OCI-LY7 (cell line): ENCODE measurements at regions not wholly inside any gene's neighbourhood (a gene's known extent, or its start where the extent isn't known, plus 50 kb on each side); places are given as distances from the start of the nearest gene placed in this dataset.

Experiments
- BruUV-seq: library from RNA; stranded (reverse); fragments of 400-500 nt; replicated peaks from 2 replicates; lab custom pipeline; 2021; lab: Mats Ljungman, UMichigan
- CTCF ChIA-PET: fragments of 300-600 bp; sonication (Branson Sonifier 250); formaldehyde crosslinking; loops from one replicate; lab custom pipeline; 2022; ENCODE audit warnings: antibody characterized with exemption; ENCODE audit not compliant: unreplicated experiment; lab: Charles Lee
- POLR2A ChIA-PET: fragments of 300-600 bp; sonication (Branson Sonifier 250); formaldehyde crosslinking; loops from one replicate; lab custom pipeline; 2022; ENCODE audit warnings: antibody characterized with exemption; lab: Charles Lee
- DNase-seq: peaks from one replicate; pipeline ENCODE4 v3.0.0-alpha.2; 2015; ENCODE audit warnings: low spot score
- H2AFZ ChIP-seq: fragments of 200-600 bp; sonication (generic), shearing (Covaris generic); 2 replicates; pipeline ENCODE4 v1.6.1; 2014; ENCODE audit warnings: mild to moderate bottlenecking, antibody characterized with exemption, low read length, moderate library complexity
- H3K27ac ChIP-seq: fragments of 200-600 bp; sonication (generic); 2 replicates; pipeline ENCODE4 v1.5.1; 2014; ENCODE audit warnings: mixed run types, low read depth, mild to moderate bottlenecking, moderate library complexity, low read length, inconsistent platforms; ENCODE audit not compliant: poor library complexity, severe bottlenecking
- H3K36me3 ChIP-seq: fragments of 200-600 bp; sonication (generic); 2 replicates; pipeline ENCODE4 v1.6.1; 2014; ENCODE audit warnings: mild to moderate bottlenecking, antibody characterized with exemption, low read length, moderate library complexity, mixed read lengths; ENCODE audit not compliant: insufficient read depth
- H3K4me1 ChIP-seq: fragments of 200-600 bp; sonication (generic); 2 replicates; pipeline ENCODE4 v1.5.1; 2014; ENCODE audit warnings: mild to moderate bottlenecking, low read length; ENCODE audit not compliant: insufficient read depth, poor library complexity, severe bottlenecking
- H3K4me2 ChIP-seq: fragments of 200-600 bp; sonication (generic); 2 replicates; pipeline ENCODE4 v1.6.1; 2014; ENCODE audit warnings: mild to moderate bottlenecking, low read length
- H3K4me3 ChIP-seq: fragments of 200-600 bp; sonication (generic); 2 replicates; pipeline ENCODE4 v1.5.1; 2014; ENCODE audit warnings: mild to moderate bottlenecking, low read depth, low read length; ENCODE audit not compliant: poor library complexity, severe bottlenecking
- H3K79me2 ChIP-seq: fragments of 200-600 bp; sonication (generic); 2 replicates; pipeline ENCODE4 v1.6.1; 2016; ENCODE audit warnings: low read depth, mild to moderate bottlenecking, low read length, moderate library complexity, mixed read lengths; ENCODE audit not compliant: insufficient read depth
- H3K9me2 ChIP-seq: fragments of 200-600 bp; sonication (generic); 2 replicates; pipeline ENCODE4 v1.6.1; 2016; ENCODE audit warnings: mild to moderate bottlenecking, low read length, mixed read lengths; ENCODE audit not compliant: insufficient read depth
- H3K9me3 ChIP-seq: fragments of 200-600 bp; sonication (generic); 2 replicates; pipeline ENCODE4 v1.6.1; 2014; ENCODE audit warnings: mild to moderate bottlenecking, mixed run types, low read length, mixed read lengths
- H4K20me1 ChIP-seq: fragments of 200-600 bp; sonication (generic); 2 replicates; pipeline ENCODE4 v1.6.1; 2014; ENCODE audit warnings: mild to moderate bottlenecking, antibody characterized with exemption, low read length, moderate library complexity, mixed read lengths; ENCODE audit not compliant: insufficient read depth
- EZH2phosphoT487 ChIP-seq: fragments of 200-600 bp; sonication (generic); IDR thresholded peaks from 2 replicates; pipeline ENCODE4 v1.6.1; 2018; ENCODE audit warnings: low read depth, borderline replicate concordance, mild to moderate bottlenecking, mixed run types, antibody characterized with exemption, low read length, moderate library complexity, mixed read lengths
- intact Hi-C: fragments of 100-400 bp; cut with micrococcal nuclease; formaldehyde crosslinking; loops from one replicate; pipeline ENCODE4 v1.10.0; 2022; ENCODE audit not compliant: unreplicated experiment
- TF ChIP-seq, protein P1 (sequence below): fragments of 200-600 bp; sonication (generic); conservative IDR thresholded peaks from 2 replicates; pipeline ENCODE4 v1.5.1; 2014; ENCODE audit warnings: mild to moderate bottlenecking, antibody characterized with exemption, low read length, moderate library complexity, mixed read lengths

- Histone ChIP-seq H3K27ac (no peak overlapping the region), H3K9me2 (no peaks in the 10 kb centered on the region), H4K20me1 (no peaks in the 10 kb centered on the region), H3K9me3 (peaks cover 18% of the 10 kb centered on the region; the same call in 1 of the 2 replicates), H3K4me3 (no peak overlapping the region), H3K36me3 (peaks cover 5% of the 10 kb centered on the region; the same call in 1 of the 2 replicates), H2AFZ (peak overlapping the region; percentile 47; the same call in 1 of the 2 replicates), H3K4me2 (no peak overlapping the region), H3K79me2 (no peaks in the 10 kb centered on the region), H3K4me1 (peaks cover 33% of the 10 kb centered on the region)
- no peak for TF ChIP-seq EZH2phosphoT487
- TF ChIP-seq, protein P1, sequence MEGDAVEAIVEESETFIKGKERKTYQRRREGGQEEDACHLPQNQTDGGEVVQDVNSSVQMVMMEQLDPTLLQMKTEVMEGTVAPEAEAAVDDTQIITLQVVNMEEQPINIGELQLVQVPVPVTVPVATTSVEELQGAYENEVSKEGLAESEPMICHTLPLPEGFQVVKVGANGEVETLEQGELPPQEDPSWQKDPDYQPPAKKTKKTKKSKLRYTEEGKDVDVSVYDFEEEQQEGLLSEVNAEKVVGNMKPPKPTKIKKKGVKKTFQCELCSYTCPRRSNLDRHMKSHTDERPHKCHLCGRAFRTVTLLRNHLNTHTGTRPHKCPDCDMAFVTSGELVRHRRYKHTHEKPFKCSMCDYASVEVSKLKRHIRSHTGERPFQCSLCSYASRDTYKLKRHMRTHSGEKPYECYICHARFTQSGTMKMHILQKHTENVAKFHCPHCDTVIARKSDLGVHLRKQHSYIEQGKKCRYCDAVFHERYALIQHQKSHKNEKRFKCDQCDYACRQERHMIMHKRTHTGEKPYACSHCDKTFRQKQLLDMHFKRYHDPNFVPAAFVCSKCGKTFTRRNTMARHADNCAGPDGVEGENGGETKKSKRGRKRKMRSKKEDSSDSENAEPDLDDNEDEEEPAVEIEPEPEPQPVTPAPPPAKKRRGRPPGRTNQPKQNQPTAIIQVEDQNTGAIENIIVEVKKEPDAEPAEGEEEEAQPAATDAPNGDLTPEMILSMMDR: no peak
- ChIA-PET POLR2A (no interaction called here), CTCF (no interaction called here)
- intact Hi-C loops: no loop called here
- no TSS peak for BruUV-seq
- no peak for DNase-seq
Measured at GRCh38 chr9:82206490-82206889, 217.9 kb downstream of the SPATA31D1 start.

DNA sequence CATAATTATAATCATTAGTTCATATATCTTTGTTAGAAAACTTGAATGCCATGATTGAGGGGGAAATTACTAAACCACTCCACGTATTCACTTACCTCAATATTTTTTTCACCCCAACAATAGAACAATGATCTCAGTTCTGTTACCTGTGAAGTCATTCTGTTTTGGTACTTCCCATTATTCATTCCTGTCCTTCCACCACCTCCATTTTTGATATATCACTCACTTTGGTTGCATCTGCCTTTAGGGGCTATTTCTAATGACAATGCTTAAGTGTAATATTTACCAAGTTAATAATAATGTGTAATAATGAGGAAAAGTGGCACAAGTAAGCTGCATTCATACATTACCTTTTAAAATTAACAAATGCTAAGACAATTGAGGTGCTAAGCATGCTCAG, 218.4 kb downstream of the SPATA31D1 start:
- intact Hi-C loops: no loop called here
- H3K4me3 ChIP-seq: no peak overlapping the region
- POLR2A ChIA-PET: no interaction called here

More for the DNA sequence above, 218.4 kb downstream of the SPATA31D1 start:
- Histone ChIP-seq H3K9me2 (no peaks in the 10 kb centered on the region), H3K36me3 (peaks cover 5% of the 10 kb centered on the region; the same call in 1 of the 2 replicates), H3K79me2 (no peaks in the 10 kb centered on the region), H4K20me1 (no peaks in the 10 kb centered on the region), H3K9me3 (peaks cover 18% of the 10 kb centered on the region; the same call in 1 of the 2 replicates), H2AFZ (peak overlapping the region; percentile 30; the same call in 1 of the 2 replicates), H3K4me2 (no peak overlapping the region), H3K4me1 (peaks cover 33% of the 10 kb centered on the region), H3K27ac (no peak overlapping the region)
- no peak for DNase-seq
- CTCF ChIA-PET: no interaction called here
- BruUV-seq: no TSS peak
- TF ChIP-seq, protein P1: no peak
- TF ChIP-seq EZH2phosphoT487: no peak
